Thyroid gland (tissue), 4 donors: ENCODE measurements at regions not wholly inside any gene's neighbourhood (a gene's known extent, or its start where the extent isn't known, plus 50 kb on each side); places are given as distances from the start of the nearest gene placed in this dataset.

Experiments used
- DNase-seq, 2 donors: peaks; one replicate each; pipeline ENCODE4 v3.0.0-alpha.2; 2019
- H3K27ac ChIP-seq, 3 donors: fragments of 200-600 bp; sonication (generic); 1 replicate in 2 of 3; 2 replicates in 1 of 3; pipeline ENCODE4 v1.5.1; 2016 to 2019; ENCODE audit warnings: mild to moderate bottlenecking in 1 of 3, moderate library complexity in 1 of 3
- H3K27me3 ChIP-seq: fragments of 200-600 bp; sonication (generic); one replicate; pipeline ENCODE4 v1.5.1; 2019
- H3K36me3 ChIP-seq, 2 donors: fragments of 200-600 bp; sonication (generic); one replicate each; pipeline ENCODE4 v1.5.1; 2016 to 2019
- H3K4me1 ChIP-seq, 2 donors: fragments of 200-600 bp; sonication (generic); one replicate each; pipeline ENCODE4 v1.5.1; 2017 to 2019
- H3K4me3 ChIP-seq, 3 donors: fragments of 200-600 bp; sonication (generic); replicated peaks in 1 of 3; 1 replicate in 2 of 3; 2 replicates in 1 of 3; pipeline ENCODE4 v1.5.1; 2016; ENCODE audit warnings: mild to moderate bottlenecking in 1 of 3
- H3K9me3 ChIP-seq: fragments of 200-600 bp; sonication (generic); one replicate; pipeline ENCODE4 v1.5.1; 2017
- POLR2A ChIP-seq, 2 donors: fragments of 450-650 bp; IDR thresholded peaks; one replicate each; pipeline ENCODE4 v1.6.1; 2017; ENCODE audit warnings: antibody characterized with exemption in 2 of 2, mild to moderate bottlenecking in 2 of 2, moderate library complexity in 1 of 2
- WGBS, 2 donors: methylation state at CpG; one replicate each; pipeline ENCODE4 v1.1.5; 2017; 5-methylcytosine and 5-hydroxymethylcytosine counted together
- intact Hi-C: fragments of 100-400 bp; cut with DNase I; formaldehyde crosslinking; loops from one replicate; pipeline ENCODE4 v1.15.1; 2023
- TF ChIP-seq, protein P1 (sequence below), 6 experiments: fragments of 200-600 bp in 3 of 6; fragments of 450-650 bp in 3 of 6; sonication (generic) in 3 of 6; IDR thresholded peaks; one replicate each; pipeline ENCODE4 v1.5.1; 2016 to 2019; ENCODE audit warnings: antibody characterized with exemption in 6 of 6, mild to moderate bottlenecking in 2 of 6, inconsistent platforms in 1 of 6, moderate library complexity in 1 of 6

DNA sequence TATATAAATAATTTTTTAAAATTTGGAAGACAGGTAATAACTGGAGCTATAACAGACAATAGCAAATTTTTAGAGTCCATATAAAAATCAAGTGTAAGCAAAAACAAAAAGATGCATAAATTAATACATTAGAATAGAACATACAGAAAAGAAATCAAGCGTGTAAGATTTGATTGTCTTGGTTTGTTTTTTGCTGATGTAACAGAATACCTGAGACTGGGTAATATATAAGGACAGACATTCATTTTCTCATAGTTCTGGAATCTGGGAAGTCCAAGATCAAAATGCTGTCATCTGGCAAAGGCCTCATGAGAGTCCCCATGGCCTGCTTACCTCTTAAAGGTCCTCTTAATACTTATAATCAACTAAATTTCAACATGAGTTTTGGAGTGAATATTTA is 1010.1 kb downstream of the CDH18 start:
- 89 to 94% methylated on average over 1 of the region's 1 CpG for WGBS, 2 donors
- Histone ChIP-seq H3K4me3 (no peak overlapping the region), H3K4me1 (no peaks in the 10 kb centered on the region), H3K9me3 (no peaks in the 10 kb centered on the region), H3K27ac (no peak overlapping the region), H3K27me3 (no peaks in the 10 kb centered on the region), H3K36me3 (no peaks in the 10 kb centered on the region)
- DNase-seq = no peak
- TF ChIP-seq POLR2A (IDR thresholded peaks at IDR 0.05) = no peak
- TF ChIP-seq, protein P1, sequence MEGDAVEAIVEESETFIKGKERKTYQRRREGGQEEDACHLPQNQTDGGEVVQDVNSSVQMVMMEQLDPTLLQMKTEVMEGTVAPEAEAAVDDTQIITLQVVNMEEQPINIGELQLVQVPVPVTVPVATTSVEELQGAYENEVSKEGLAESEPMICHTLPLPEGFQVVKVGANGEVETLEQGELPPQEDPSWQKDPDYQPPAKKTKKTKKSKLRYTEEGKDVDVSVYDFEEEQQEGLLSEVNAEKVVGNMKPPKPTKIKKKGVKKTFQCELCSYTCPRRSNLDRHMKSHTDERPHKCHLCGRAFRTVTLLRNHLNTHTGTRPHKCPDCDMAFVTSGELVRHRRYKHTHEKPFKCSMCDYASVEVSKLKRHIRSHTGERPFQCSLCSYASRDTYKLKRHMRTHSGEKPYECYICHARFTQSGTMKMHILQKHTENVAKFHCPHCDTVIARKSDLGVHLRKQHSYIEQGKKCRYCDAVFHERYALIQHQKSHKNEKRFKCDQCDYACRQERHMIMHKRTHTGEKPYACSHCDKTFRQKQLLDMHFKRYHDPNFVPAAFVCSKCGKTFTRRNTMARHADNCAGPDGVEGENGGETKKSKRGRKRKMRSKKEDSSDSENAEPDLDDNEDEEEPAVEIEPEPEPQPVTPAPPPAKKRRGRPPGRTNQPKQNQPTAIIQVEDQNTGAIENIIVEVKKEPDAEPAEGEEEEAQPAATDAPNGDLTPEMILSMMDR (IDR thresholded peaks at IDR 0.05) = no peak
- intact Hi-C loops = no loop called here

DNA sequence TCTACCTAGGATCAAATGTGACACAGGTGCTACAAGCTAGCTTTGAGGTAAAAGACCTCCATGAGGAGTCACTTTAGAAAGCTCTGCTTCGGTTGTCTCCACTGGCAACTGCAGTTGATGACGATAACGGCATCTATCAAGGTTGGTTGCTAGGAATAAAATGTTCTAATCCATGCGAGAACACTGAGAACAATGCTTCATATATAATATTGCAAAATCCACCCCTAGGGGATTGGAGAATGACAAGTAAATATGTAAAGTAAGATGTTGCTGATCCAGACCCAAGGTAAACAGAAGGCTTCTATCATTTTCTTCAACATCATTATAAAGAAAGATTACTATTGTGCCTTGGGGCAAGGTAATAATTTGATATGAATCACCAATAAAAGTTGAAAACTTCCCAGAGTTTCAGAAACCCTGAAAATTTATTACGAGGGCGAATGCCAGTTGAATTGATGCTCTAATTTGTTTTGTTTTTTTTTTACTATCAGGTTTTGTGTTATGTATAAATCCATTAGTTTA is 1003.4 kb downstream of the CDH18 start:
- TF ChIP-seq, protein P1 (IDR thresholded peaks at IDR 0.05) = no peak
- TF ChIP-seq POLR2A (IDR thresholded peaks at IDR 0.05) = no peak
- Histone ChIP-seq H3K4me3 (no peak overlapping the region), H3K9me3 (no peaks in the 10 kb centered on the region), H3K27ac (no peak overlapping the region), H3K27me3 (no peaks in the 10 kb centered on the region), H3K36me3 (no peaks in the 10 kb centered on the region), H3K4me1 (no peaks in the 10 kb centered on the region)
- intact Hi-C loops = no loop called here
- 84 to 93% methylated on average over 6 of the region's 6 CpGs for WGBS, 2 donors
- DNase-seq = no peak

DNA sequence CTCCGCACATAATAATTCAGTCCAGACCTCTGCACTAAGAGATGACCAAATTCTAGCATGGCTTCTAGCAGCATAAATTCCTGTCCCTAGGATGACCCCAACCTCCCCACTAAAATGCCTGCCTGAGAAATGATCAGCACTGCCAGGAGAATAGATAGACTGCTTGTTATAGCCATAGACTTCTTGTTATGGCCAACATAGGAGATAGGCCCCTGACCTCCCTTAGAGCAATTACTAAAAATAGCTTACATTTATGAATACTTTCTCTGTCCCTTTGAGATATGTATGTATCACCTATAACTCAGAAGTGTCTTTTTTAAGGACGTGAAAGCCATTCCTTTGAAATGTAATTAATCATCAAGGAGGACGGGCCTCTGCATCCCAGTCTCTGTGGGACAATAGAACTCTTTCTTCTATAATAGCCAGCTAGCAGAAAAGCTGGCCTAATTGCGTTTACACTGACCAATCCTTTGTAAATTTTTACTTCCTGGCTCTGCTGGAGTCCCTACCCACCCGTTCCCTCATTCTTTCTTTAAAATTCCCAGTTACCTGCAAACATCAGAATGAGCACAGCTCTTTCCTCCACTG is 1002.7 kb downstream of the CDH18 start:
- 53 to 60% methylated on average over 5 of the region's 5 CpGs for WGBS, 2 donors
- no peak for DNase-seq
- H3K27ac ChIP-seq = no peak overlapping the region
- TF ChIP-seq POLR2A (IDR thresholded peaks at IDR 0.05) = no peak
- TF ChIP-seq, protein P1 (IDR thresholded peaks at IDR 0.05) = no peak
- no peaks in the 10 kb centered on the region for H3K27me3 ChIP-seq
- no peak overlapping the region for H3K4me3 ChIP-seq
- H3K4me1 ChIP-seq = no peaks in the 10 kb centered on the region
- no peaks in the 10 kb centered on the region for H3K9me3 ChIP-seq
- no peaks in the 10 kb centered on the region for H3K36me3 ChIP-seq
- intact Hi-C loops = no loop called here

DNA sequence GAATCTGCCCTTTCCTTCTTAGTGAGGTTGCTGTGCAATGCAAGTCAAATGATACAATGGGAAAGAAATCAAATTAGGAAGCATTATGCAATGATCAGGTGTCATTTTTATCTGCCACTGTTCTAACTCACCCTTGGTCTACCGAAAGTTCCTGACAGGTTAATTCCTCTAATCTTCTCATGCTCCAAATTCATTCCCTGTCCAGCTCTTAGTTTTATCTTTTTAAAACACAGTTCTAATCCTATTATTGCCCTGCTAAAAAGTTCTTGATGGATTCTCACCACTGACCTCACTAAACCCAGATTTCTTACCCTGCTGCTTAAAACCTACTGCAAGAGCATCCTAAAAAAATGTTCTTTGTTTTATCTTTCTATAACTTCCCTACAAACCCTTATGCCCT is 1000.9 kb downstream of the CDH18 start:
- WGBS, 2 donors = 43 to 45% methylated on average over 1 of the region's 1 CpG

DNA sequence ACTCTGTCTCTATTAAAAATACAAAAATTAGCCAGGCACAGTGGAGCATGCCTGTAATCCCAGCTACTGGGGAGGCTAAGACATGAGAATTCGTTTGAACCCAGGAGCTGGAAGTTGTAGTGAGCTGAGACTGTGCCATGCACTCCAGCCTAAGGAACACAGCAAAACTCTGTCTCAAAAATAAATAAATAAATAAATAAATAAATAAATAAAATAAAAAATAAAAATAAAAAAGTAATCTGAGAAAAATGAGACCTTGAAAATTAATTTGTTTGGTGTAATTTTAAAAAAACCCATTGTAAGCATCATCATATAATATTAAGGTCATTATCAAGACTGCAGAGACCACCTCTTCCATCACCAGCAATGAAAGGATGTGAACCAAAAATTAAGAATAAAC is 997.1 kb downstream of the CDH18 start:
- no peak overlapping the region for H3K4me3 ChIP-seq
- H3K4me1 ChIP-seq = no peaks in the 10 kb centered on the region
- no peaks in the 10 kb centered on the region for H3K27me3 ChIP-seq
- no peaks in the 10 kb centered on the region for H3K9me3 ChIP-seq
- DNase-seq = no peak
- no peak overlapping the region for H3K27ac ChIP-seq
- WGBS, 2 donors = 52 to 79% methylated on average over 1 of the region's 1 CpG
- intact Hi-C loops = no loop called here
- TF ChIP-seq POLR2A (IDR thresholded peaks at IDR 0.05) = no peak
- TF ChIP-seq, protein P1 (IDR thresholded peaks at IDR 0.05) = no peak
- no peaks in the 10 kb centered on the region for H3K36me3 ChIP-seq

More for the DNA sequence above, 1000.9 kb downstream of the CDH18 start:
- no peak overlapping the region for H3K4me3 ChIP-seq
- H3K27ac ChIP-seq = no peak overlapping the region
- intact Hi-C loops = no loop called here
- H3K36me3 ChIP-seq = no peaks in the 10 kb centered on the region
- no peaks in the 10 kb centered on the region for H3K9me3 ChIP-seq
- H3K4me1 ChIP-seq = no peaks in the 10 kb centered on the region
- no peaks in the 10 kb centered on the region for H3K27me3 ChIP-seq
- no peak for DNase-seq
- no peak for TF ChIP-seq POLR2A (IDR thresholded peaks at IDR 0.05)
- TF ChIP-seq, protein P1 (IDR thresholded peaks at IDR 0.05) = no peak
